ENCODE measurements at regions not wholly inside any gene's neighbourhood (a gene's known extent, or its start where the extent isn't known, plus 50 kb on each side); places are given as distances from the start of the nearest gene placed in this dataset.

- Histone ChIP-seq H3K27ac (no peak overlapping the region), H3K36me3 (no peaks in the 10 kb centered on the region), H3K27me3 (no peaks in the 10 kb centered on the region), H3K4me3 (no peak overlapping the region), H3K9me3 (no peaks in the 10 kb centered on the region), H3K4me1 (no peaks in the 10 kb centered on the region)
- TF ChIP-seq CTCF (IDR thresholded peaks at IDR 0.05) (no peak), POLR2A (IDR thresholded peaks at IDR 0.05) (no peak), POLR2AphosphoS5 (IDR thresholded peaks at IDR 0.05) (no peak), EP300 (IDR thresholded peaks at IDR 0.05) (no peak)
- no peak for DNase-seq
- WGBS, 2 donors = 67 to 70% methylated on average over 1 of the region's 1 CpG
- no peak for ATAC-seq (ENCODE audit: low FRiP score in 2 of 2)
Observed at GRCh38 chr11:91979775-91980174, 244.8 kb upstream of the FAT3 start.

- no peaks in the 10 kb centered on the region for H3K27me3 ChIP-seq
- H3K9me3 ChIP-seq = no peaks in the 10 kb centered on the region
- no peak for ATAC-seq (ENCODE audit: low FRiP score in 2 of 2)
- H3K36me3 ChIP-seq = no peaks in the 10 kb centered on the region
- no peak for TF ChIP-seq POLR2A (IDR thresholded peaks at IDR 0.05)
- no peak for TF ChIP-seq CTCF (IDR thresholded peaks at IDR 0.05)
- TF ChIP-seq EP300 (IDR thresholded peaks at IDR 0.05) = no peak
- no peak for TF ChIP-seq POLR2AphosphoS5 (IDR thresholded peaks at IDR 0.05)
- H3K4me1 ChIP-seq = no peaks in the 10 kb centered on the region
- WGBS, 2 donors = 88% methylated on average over 1 of the region's 1 CpG
- DNase-seq = no peak
- no peak overlapping the region for H3K4me3 ChIP-seq
- no peak overlapping the region for H3K27ac ChIP-seq
Observed at GRCh38 chr11:91978747-91979146, 245.9 kb upstream of the FAT3 start.

GRCh38 chr11:91972665-91973266 is 251.9 kb upstream of the FAT3 start:
- Histone ChIP-seq H3K9me3 (no peaks in the 10 kb centered on the region), H3K27ac (no peak overlapping the region), H3K4me3 (no peak overlapping the region), H3K27me3 (no peaks in the 10 kb centered on the region), H3K36me3 (no peaks in the 10 kb centered on the region), H3K4me1 (no peaks in the 10 kb centered on the region)
- ATAC-seq (ENCODE audit: low FRiP score in 2 of 2) = no peak
- 68 to 69% methylated on average over 3 of the region's 3 CpGs for WGBS, 2 donors
- no peak for TF ChIP-seq EP300 (IDR thresholded peaks at IDR 0.05)
- no peak for TF ChIP-seq POLR2A (IDR thresholded peaks at IDR 0.05)
- TF ChIP-seq CTCF (IDR thresholded peaks at IDR 0.05) = no peak
- no peak for TF ChIP-seq POLR2AphosphoS5 (IDR thresholded peaks at IDR 0.05)
- no peak for DNase-seq

- no peak for DNase-seq
- no peak for ATAC-seq (ENCODE audit: low FRiP score in 2 of 2)
- H3K4me1 ChIP-seq = peaks cover 0 to 3% (median 0%) of the 10 kb centered on the region in 4 donors
- TF ChIP-seq EP300 (IDR thresholded peaks at IDR 0.05) (no peak), POLR2A (IDR thresholded peaks at IDR 0.05) (no peak), POLR2AphosphoS5 (IDR thresholded peaks at IDR 0.05) (no peak)
- no peak overlapping the region for H3K27ac ChIP-seq
- H3K36me3 ChIP-seq = no peaks in the 10 kb centered on the region
- H3K9me3 ChIP-seq = no peaks in the 10 kb centered on the region
- no peaks in the 10 kb centered on the region for H3K27me3 ChIP-seq
- no peak overlapping the region for H3K4me3 ChIP-seq
Observed at GRCh38 chr11:91970624-91971023, 254.0 kb upstream of the FAT3 start.

- TF ChIP-seq CTCF (IDR thresholded peaks at IDR 0.05) (no peak), POLR2A (IDR thresholded peaks at IDR 0.05) (no peak), EP300 (IDR thresholded peaks at IDR 0.05) (no peak), POLR2AphosphoS5 (IDR thresholded peaks at IDR 0.05) (no peak)
- Histone ChIP-seq H3K27ac (no peak overlapping the region), H3K9me3 (no peaks in the 10 kb centered on the region), H3K4me1 (peaks cover 0 to 3% (median 0%) of the 10 kb centered on the region in 4 donors), H3K4me3 (no peak overlapping the region), H3K36me3 (no peaks in the 10 kb centered on the region), H3K27me3 (no peaks in the 10 kb centered on the region)
- no peak for ATAC-seq (ENCODE audit: low FRiP score in 2 of 2)
- WGBS, 2 donors = 69 to 70% methylated on average over 2 of the region's 2 CpGs
- no peak for DNase-seq
Observed at GRCh38 chr11:91969486-91969885, 255.1 kb upstream of the FAT3 start.
